Hypothalamus (tissue), 51 donors: ENCODE measurements at regions not wholly inside any gene's neighbourhood (a gene's known extent, or its start where the extent isn't known, plus 50 kb on each side); places are given as distances from the start of the nearest gene placed in this dataset.
"Not testable (repeated sequence)": the region's sequence is repeated elsewhere in the genome, so short reads cannot be mapped to it uniquely, and the experiment has no call there.

ENCODE experiments used
- DNase-seq, 51 donors: peaks; one replicate each; lab custom pipeline; 2025; lab: John Stamatoyannopoulos, UW

GRCh38 chr5:2101685-2102084 is 219.0 kb upstream of the IRX4 start:
- DNase-seq, result no peak

GRCh38 chr5:2096887-2097505 is 214.3 kb upstream of the IRX4 start:
- DNase-seq, result no peak

GRCh38 chr5:2095011-2095410 is 212.3 kb upstream of the IRX4 start:
- DNase-seq, result no peak

GRCh38 chr5:2094616-2094995 is 211.9 kb upstream of the IRX4 start:
- DNase-seq, result no peak

- DNase-seq, result peak in 1 of 51 donors; percentile 25
Measured at GRCh38 chr5:2093859-2094615, 211.3 kb upstream of the IRX4 start.

- DNase-seq, result no peak
Measured at GRCh38 chr5:2091921-2092320, 209.2 kb upstream of the IRX4 start.

GRCh38 chr5:2087980-2088379 is 205.3 kb upstream of the IRX4 start:
- DNase-seq, result no peak

- DNase-seq, result no peak
Measured at GRCh38 chr5:2075365-2075764, 192.6 kb upstream of the IRX4 start.

GRCh38 chr5:2071562-2071961 is 188.8 kb upstream of the IRX4 start:
- DNase-seq, result no peak

GRCh38 chr5:2070787-2071186 is 188.1 kb upstream of the IRX4 start:
- not testable (repeated sequence) for DNase-seq

GRCh38 chr5:2068531-2068930 is 185.8 kb upstream of the IRX4 start:
- no peak for DNase-seq

- no peak for DNase-seq
Measured at GRCh38 chr5:2066373-2066772, 183.6 kb upstream of the IRX4 start.

GRCh38 chr5:2063380-2063779 is 180.7 kb upstream of the IRX4 start:
- DNase-seq, result not testable (repeated sequence)

- no peak for DNase-seq
Measured at GRCh38 chr5:2052687-2053086, 170.0 kb upstream of the IRX4 start.

- no peak for DNase-seq
Measured at GRCh38 chr5:2049876-2050275, 167.2 kb upstream of the IRX4 start.

GRCh38 chr5:2048664-2049063 is 165.9 kb upstream of the IRX4 start:
- DNase-seq, result no peak

GRCh38 chr5:2047341-2047927 is 164.7 kb upstream of the IRX4 start:
- DNase-seq, result no peak

- no peak for DNase-seq
Measured at GRCh38 chr5:2044041-2044440, 161.3 kb upstream of the IRX4 start.

GRCh38 chr5:2039180-2039531 is 156.4 kb upstream of the IRX4 start:
- no peak for DNase-seq

GRCh38 chr5:2038321-2039179 is 155.8 kb upstream of the IRX4 start:
- peak in 45 of 51 donors; percentile 7 to 80 (median 45) for DNase-seq

- no peak for DNase-seq
Measured at GRCh38 chr5:2036885-2037284, 154.2 kb upstream of the IRX4 start.
